Left ventricle myocardium inferior (tissue), 1 donor: ENCODE measurements at regions not wholly inside any gene's neighbourhood (a gene's known extent, or its start where the extent isn't known, plus 50 kb on each side); places are given as distances from the start of the nearest gene placed in this dataset.

Experiments used
- DNase-seq: peaks from one replicate; pipeline ENCODE4 v3.0.0-alpha.2; 2020
- H3K27ac ChIP-seq: fragments of 200-600 bp; replicated peaks from 2 replicates; pipeline ENCODE4 v1.8.0; 2021
- H3K27me3 ChIP-seq: fragments of 200-600 bp; 2 replicates; pipeline ENCODE4 v1.8.0; 2021; ENCODE audit warnings: low read depth
- H3K36me3 ChIP-seq: fragments of 200-600 bp; 2 replicates; pipeline ENCODE4 v1.8.0; 2021
- H3K4me1 ChIP-seq: fragments of 200-600 bp; 2 replicates; pipeline ENCODE4 v1.8.0; 2021
- H3K4me3 ChIP-seq: fragments of 200-600 bp; 2 replicates; pipeline ENCODE4 v1.8.0; 2021; ENCODE audit warnings: mild to moderate bottlenecking, moderate library complexity
- H3K9me3 ChIP-seq: fragments of 200-600 bp; replicated peaks from 2 replicates; pipeline ENCODE4 v1.8.0; 2021
- CTCF ChIP-seq: fragments of 200-600 bp; IDR thresholded peaks from 2 replicates; pipeline ENCODE4 v1.8.0; 2021; ENCODE audit warnings: antibody characterized with exemption, mild to moderate bottlenecking, borderline replicate concordance
- intact Hi-C: fragments of 100-400 bp; cut with micrococcal nuclease; formaldehyde crosslinking; loops from one replicate; pipeline ENCODE4 v1.11.0; 2022
- donor health status: DM: no; HTN: yes; CAD: no; lungs with severe emphysema.

DNA sequence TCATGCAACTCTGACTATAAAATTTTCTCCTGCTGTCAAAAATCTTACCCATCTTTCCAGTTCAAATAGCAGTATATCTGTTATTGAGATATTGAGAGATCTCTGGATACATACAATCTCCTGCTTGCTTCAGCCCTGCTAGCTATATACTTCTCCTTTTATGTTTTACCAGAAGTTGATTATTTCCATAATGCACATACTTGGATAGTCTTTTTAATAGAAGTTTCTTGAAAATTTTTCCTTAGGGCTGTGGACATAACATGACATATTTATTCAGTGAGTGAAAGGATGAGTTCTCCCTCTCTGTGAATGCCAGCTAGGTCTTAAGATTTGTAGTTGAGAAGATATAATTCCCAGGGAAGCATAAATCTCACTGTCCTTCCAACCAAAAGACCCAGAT lies 234.1 kb upstream of the NR3C2 start:
- Histone ChIP-seq H3K9me3 (no peaks in the 10 kb centered on the region), H3K27ac (no peak overlapping the region), H3K4me3 (no peak overlapping the region), H3K36me3 (no peaks in the 10 kb centered on the region), H3K27me3 (no peaks in the 10 kb centered on the region), H3K4me1 (no peaks in the 10 kb centered on the region)
- intact Hi-C loops = no loop called here
- DNase-seq = no peak
- TF ChIP-seq CTCF = no peak

DNA sequence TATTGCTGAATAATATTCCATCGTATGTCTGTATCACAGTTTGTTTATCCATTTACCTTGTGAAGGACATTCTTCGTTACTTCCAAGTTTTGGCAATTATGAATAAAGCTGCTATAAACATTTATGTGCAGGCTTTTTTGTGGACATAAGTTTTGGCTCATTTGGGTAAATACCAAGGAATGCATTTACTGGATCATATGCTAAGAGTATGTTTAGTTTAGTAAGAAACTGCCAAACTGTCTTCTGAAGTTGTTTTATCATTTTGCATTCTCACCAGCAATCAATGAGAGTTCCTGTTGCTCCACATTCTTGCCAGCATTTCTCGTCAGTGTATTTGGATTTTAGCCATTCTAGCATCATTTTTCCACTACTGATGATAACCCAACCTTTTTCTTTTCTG lies 232.7 kb upstream of the NR3C2 start:
- Histone ChIP-seq H3K36me3 (no peaks in the 10 kb centered on the region), H3K9me3 (no peaks in the 10 kb centered on the region), H3K27me3 (no peaks in the 10 kb centered on the region), H3K27ac (no peak overlapping the region), H3K4me1 (no peaks in the 10 kb centered on the region), H3K4me3 (no peak overlapping the region)
- no peak for TF ChIP-seq CTCF
- DNase-seq = no peak
- intact Hi-C loops = no loop called here

- no peak for TF ChIP-seq CTCF
- Histone ChIP-seq H3K27ac (no peak overlapping the region), H3K36me3 (no peaks in the 10 kb centered on the region), H3K9me3 (peaks cover 6% of the 10 kb centered on the region), H3K4me3 (no peak overlapping the region), H3K27me3 (no peaks in the 10 kb centered on the region), H3K4me1 (no peaks in the 10 kb centered on the region)
- DNase-seq = no peak
- intact Hi-C loops = no loop called here
These were observed 222.4 kb upstream of the NR3C2 start for GRCh38 chr4:148664636-148665035.

DNA sequence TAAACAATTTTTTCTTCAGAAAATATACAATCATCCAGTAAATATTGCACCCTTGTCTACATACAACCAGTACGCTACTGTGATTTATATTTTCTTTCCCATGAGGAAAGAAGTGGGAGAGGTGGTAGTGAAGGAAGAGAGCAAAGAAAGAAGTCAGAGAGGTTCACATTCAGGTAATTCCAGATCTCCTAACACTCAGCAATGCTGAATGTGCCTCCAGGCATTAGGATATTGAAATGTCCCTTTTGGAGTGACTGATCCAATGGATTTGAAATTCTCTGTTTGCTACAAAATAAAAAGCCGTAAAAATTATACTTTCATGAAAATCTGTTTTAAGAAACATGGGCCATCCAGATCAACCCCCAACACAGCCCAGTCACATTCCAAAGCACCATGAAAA lies 211.9 kb upstream of the NR3C2 start:
- H3K9me3 ChIP-seq = no peaks in the 10 kb centered on the region
- no peaks in the 10 kb centered on the region for H3K36me3 ChIP-seq
- no peak for TF ChIP-seq CTCF
- H3K27ac ChIP-seq = no peak overlapping the region
- intact Hi-C loops = no loop called here
- no peaks in the 10 kb centered on the region for H3K4me1 ChIP-seq
- H3K4me3 ChIP-seq = no peak overlapping the region
- no peak for DNase-seq
- H3K27me3 ChIP-seq = no peaks in the 10 kb centered on the region

DNA sequence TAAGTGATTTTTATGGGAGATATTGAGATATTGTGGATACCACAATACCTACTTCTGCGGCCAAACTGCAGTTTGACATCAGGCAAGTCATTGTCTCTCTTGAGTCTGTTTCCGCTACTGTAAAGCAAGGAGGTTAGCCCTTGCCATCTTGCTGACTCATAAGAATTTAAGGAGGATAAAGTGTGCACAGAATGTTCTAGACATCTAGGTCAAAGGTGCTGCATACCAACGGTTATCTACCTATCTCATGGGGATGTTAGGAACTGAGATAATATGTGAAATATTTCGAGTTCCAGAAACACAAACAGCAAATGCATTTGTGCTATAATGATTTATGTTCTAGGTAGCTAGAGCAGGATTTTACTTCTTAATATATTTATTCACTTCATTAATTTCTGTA lies 211.5 kb upstream of the NR3C2 start:
- Histone ChIP-seq H3K27me3 (no peaks in the 10 kb centered on the region), H3K27ac (no peak overlapping the region), H3K36me3 (no peaks in the 10 kb centered on the region), H3K4me3 (no peak overlapping the region), H3K9me3 (no peaks in the 10 kb centered on the region), H3K4me1 (no peaks in the 10 kb centered on the region)
- TF ChIP-seq CTCF = no peak
- intact Hi-C loops = no loop called here
- no peak for DNase-seq

GRCh38 chr4:148651991-148652390 lies 209.8 kb upstream of the NR3C2 start:
- no peak overlapping the region for H3K4me3 ChIP-seq
- intact Hi-C loops = no loop called here
- no peak for TF ChIP-seq CTCF
- no peaks in the 10 kb centered on the region for H3K36me3 ChIP-seq
- H3K27ac ChIP-seq = no peak overlapping the region
- H3K9me3 ChIP-seq = no peaks in the 10 kb centered on the region
- no peak for DNase-seq
- H3K4me1 ChIP-seq = no peaks in the 10 kb centered on the region
- H3K27me3 ChIP-seq = no peaks in the 10 kb centered on the region
